NCI-H526 (cell line): ENCODE measurements at regions not wholly inside any gene's neighbourhood (a gene's known extent, or its start where the extent isn't known, plus 50 kb on each side); places are given as distances from the start of the nearest gene placed in this dataset.

Experiments
- DNase-seq, 2 experiments: peaks; one replicate each; lab custom pipeline; 2025; lab: John Stamatoyannopoulos, UW

- no peak for DNase-seq
Measured at GRCh38 chr4:138858419-138858818, 157.2 kb upstream of the NOCT start.

- DNase-seq, result no peak
Measured at GRCh38 chr4:138857416-138857815, 158.2 kb upstream of the NOCT start.

GRCh38 chr4:138852681-138853080, 162.9 kb upstream of the NOCT start:
- no peak for DNase-seq

- DNase-seq, result peak in 1 of 2 experiments; percentile 6
Measured at GRCh38 chr4:138851391-138852335, 163.9 kb upstream of the NOCT start.

DNA sequence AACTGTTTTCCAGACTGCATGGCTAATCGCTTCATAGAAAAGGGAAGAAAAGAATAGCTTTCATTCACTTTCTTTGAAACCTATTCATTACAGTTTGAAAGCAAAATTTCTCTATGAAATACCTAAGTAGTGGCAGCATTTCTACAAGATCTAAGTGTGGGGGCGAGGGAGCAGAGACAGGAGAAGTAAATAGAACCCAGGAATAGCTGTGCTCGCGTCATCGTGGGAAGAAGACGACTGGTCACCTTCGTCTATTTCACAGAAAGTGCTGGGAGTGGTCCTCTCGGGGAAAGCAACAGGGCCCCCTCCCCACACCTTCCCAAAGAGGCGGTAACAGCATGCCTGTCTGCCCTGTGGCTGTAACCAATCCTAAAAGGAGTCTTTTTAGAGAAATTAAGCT, 169.9 kb upstream of the NOCT start:
- no peak for DNase-seq

GRCh38 chr4:138845054-138845453, 170.5 kb upstream of the NOCT start:
- no peak for DNase-seq

- no peak for DNase-seq
Measured at GRCh38 chr4:138843616-138844015, 172.0 kb upstream of the NOCT start.

- DNase-seq, result no peak
Measured at GRCh38 chr4:138841343-138841742, 174.2 kb upstream of the NOCT start.

DNA sequence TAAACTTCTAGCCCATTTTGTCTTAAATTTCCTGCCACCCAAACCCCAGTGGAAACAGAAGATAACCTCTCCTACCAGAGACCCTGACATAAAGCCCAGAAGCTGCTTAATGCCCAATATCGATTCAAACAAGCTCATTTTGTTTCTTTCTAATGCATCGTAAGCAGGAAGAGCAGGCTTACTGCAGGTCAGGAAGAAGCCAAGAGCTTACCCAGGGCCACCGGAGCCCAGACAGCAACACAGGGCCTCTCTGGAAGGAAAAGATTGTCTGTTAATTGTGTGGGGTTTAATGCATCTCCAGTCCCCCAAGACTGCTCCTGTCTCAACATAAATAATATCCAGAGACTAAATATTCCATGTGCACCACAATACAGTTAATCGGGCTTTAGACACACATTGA, 177.3 kb upstream of the NOCT start:
- no peak for DNase-seq

DNA sequence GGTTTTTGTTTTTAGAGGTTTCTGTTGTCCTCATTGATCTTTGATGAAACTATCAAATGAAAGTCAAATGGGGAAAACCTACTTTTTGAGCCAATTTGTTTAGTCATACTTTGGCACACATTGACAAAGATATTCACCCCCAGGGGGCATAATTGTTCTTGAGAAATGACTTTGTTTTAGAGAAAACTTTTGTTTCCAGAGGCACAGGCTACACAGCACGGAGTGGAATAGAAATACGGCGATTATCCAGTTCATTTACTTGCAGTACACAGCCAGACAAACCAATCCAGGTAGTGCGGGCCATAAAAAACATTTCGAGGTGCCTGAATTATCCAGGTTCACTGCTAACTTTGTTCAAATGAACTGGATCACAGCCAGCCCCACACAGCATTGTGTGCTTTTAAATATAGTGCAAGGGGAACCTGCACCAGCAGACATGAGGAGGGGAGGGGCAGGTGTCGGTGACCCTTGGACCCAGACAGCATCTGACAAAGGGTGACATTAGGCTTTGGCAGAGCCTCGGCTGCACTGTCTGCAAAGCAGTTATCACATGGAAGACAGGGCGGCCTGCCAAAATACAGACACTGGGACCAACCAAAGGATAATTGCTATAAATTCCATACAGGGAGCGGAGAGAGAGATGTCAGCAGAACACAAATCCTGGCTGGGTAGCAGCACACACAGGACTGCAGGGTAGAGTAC, 179.6 kb upstream of the NOCT start:
- DNase-seq, result peak in 1 of 2 experiments; percentile 67

- DNase-seq, result no peak
Measured at GRCh38 chr4:138833974-138834373, 181.6 kb upstream of the NOCT start.

DNA sequence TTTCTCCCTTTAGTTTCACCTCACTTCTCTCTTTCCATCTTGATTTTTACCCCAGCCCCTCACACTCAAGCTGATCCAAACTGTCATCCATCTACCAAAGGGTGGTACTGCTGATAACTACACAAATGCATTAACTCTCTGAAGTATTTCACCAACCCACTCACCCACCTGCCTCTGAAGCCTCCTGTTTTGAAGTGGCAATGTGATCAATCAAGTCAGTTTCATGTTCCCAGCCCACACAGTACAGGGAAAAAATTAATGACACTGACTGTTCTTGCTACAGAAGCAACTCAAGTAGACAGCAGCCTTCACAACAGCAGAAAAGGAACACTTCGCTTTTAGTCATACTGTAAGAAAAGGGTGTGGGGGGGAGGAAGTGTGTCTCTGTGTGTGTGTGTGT, 183.0 kb upstream of the NOCT start:
- DNase-seq, result no peak

DNA sequence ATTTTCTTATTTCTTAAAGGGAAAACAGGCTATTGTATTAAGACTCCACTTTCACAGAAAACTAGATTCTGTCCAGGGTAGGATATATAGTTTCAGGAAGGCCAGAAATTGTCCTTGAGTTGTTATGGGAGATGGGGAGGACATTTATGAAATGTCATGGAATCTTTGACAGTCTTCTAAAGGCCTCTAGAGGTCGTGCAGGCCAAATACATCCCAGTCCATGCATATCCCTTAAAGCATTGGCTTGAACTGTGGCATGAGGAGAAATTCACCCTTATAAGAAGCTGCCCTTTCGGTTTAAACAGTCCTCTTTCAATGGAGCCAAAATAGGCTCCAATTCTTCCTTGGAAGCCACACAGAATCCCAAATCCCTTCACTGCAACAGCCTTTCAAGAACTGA, 183.6 kb upstream of the NOCT start:
- DNase-seq, result no peak

DNA sequence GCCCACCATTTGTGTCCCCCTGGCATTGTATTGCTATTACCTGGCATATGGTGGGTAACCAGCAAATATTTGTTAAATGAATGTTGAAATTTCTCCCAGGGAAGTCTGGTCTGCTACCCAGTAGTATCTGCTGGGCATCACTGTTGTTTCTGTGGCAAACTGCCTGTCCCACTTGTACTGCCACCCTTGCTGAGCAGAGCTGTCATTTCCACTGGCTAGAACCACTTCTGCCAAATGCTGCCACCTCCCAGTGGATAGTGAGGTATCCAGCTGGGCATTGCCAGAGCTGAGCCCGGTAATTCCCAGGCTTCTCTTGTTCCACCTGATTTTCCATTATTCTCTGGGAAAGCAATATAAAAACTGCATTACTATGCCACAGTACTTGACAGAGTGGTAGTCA, 186.7 kb upstream of the NOCT start:
- DNase-seq, result no peak

- no peak for DNase-seq
Measured at GRCh38 chr4:138826754-138827153, 188.8 kb upstream of the NOCT start.

DNA sequence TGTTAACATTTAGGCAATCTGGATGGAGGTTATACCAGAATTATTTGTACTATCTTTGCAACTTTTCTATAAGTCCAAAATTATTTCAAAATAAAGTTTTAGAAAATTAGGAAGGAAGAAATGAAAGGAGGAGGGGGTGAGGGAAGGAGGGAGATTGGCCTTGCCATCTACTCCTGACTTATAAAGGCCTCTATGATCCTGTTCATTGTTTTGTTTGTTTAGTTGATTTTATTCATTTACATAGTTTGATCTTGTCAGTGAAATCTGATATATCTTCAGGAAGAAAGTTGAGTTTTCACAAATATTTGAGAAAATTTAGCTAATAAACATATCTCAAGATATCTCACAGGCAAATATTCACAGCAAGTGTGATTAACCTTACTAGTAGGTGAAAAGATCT, 189.3 kb upstream of the NOCT start:
- no peak for DNase-seq

DNA sequence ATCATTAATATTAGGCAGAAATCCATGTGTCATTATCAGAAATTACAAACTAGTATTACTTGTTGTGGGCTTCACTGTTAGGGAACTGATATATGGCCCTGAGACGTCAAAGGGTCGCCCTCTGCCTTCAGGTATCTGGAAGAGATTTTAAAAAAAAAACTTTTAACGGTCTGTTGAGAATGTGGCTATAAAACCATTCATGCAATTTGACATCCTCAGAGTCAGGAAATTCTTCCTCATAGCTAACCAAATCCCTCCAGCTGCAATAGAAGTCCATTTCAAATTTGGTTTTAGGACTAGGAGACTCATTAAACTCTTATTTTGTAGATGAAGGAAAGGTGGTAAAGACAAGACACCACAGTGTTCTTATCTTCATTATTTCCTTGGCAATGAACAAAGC, 194.2 kb upstream of the NOCT start:
- no peak for DNase-seq

DNA sequence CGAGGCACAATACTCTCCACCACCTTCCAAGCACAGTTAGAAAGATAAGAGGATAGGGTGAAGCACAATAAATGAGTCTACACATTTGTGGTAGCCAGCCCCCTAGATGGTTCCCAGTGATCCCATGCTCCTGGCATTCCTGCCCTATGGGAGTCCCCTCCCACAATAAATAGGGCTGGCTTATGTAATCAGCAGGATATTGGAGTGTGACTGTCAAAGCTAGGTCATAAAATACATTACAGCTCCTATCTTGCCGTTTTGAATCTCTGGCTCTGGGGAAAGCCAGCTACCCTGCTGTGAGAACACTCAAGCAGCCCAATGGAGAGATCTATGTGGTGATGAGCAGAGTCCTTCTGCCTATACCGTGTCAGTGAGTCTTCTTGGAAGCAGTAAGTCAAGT, 198.7 kb upstream of the NOCT start:
- DNase-seq, result no peak

DNA sequence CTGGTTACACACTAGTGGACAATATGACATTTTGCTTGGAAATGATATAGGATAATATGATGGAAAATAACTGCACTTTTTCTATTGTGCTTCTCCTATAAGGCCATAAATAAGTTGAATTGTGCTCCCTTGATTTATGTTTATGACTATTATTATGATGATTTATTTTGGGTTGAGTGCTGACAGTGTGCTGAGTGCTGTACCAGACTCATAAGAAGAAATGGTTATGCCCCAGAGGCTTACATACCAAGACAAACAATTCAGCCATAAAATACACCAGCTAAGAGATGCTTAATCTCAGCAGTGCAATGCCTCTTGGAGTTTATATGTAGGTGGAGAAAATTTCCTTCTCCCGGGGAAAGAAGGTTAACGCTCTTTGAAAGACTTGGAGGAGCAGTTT, 199.8 kb upstream of the NOCT start:
- DNase-seq, result no peak

GRCh38 chr4:138805736-138806135, 209.8 kb upstream of the NOCT start:
- DNase-seq, result no peak

- no peak for DNase-seq
Measured at GRCh38 chr4:138804711-138805110, 210.9 kb upstream of the NOCT start.

GRCh38 chr4:138803051-138803450, 212.5 kb upstream of the NOCT start:
- DNase-seq, result no peak

DNA sequence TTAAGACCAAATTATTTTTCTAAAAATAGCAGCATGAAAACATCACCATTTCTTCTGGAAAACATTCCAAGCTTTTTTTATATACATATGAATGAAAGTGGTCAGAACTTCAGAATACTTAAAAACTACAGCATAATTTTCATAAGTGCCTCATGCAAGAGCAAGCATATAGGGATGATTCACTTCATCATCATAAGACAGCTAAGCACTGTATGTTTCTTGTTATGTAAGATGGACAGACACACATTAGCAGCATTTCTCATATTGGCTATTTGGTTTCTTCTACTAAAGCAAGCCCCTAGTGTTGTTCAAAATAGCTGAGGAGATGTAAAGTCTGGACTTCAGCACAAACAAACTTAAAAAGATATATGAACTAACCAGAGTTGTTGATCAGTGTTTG, 213.1 kb upstream of the NOCT start:
- no peak for DNase-seq
